Left ventricle myocardium inferior (tissue), 1 donor: ENCODE measurements at regions not wholly inside any gene's neighbourhood (a gene's known extent, or its start where the extent isn't known, plus 50 kb on each side); places are given as distances from the start of the nearest gene placed in this dataset.

Experiments
- DNase-seq: peaks from one replicate; pipeline ENCODE4 v3.0.0-alpha.2; 2020
- H3K27ac ChIP-seq: fragments of 200-600 bp; replicated peaks from 2 replicates; pipeline ENCODE4 v1.8.0; 2021
- H3K27me3 ChIP-seq: fragments of 200-600 bp; 2 replicates; pipeline ENCODE4 v1.8.0; 2021; ENCODE audit warnings: low read depth
- H3K36me3 ChIP-seq: fragments of 200-600 bp; 2 replicates; pipeline ENCODE4 v1.8.0; 2021
- H3K4me1 ChIP-seq: fragments of 200-600 bp; 2 replicates; pipeline ENCODE4 v1.8.0; 2021
- H3K4me3 ChIP-seq: fragments of 200-600 bp; 2 replicates; pipeline ENCODE4 v1.8.0; 2021; ENCODE audit warnings: mild to moderate bottlenecking, moderate library complexity
- H3K9me3 ChIP-seq: fragments of 200-600 bp; replicated peaks from 2 replicates; pipeline ENCODE4 v1.8.0; 2021
- intact Hi-C: fragments of 100-400 bp; cut with micrococcal nuclease; formaldehyde crosslinking; loops from one replicate; pipeline ENCODE4 v1.11.0; 2022
- TF ChIP-seq, protein P1 (sequence below): fragments of 200-600 bp; IDR thresholded peaks from 2 replicates; pipeline ENCODE4 v1.8.0; 2021; ENCODE audit warnings: antibody characterized with exemption, mild to moderate bottlenecking, borderline replicate concordance
- donor health status: DM: no; HTN: yes; CAD: no; lungs with severe emphysema.

DNA sequence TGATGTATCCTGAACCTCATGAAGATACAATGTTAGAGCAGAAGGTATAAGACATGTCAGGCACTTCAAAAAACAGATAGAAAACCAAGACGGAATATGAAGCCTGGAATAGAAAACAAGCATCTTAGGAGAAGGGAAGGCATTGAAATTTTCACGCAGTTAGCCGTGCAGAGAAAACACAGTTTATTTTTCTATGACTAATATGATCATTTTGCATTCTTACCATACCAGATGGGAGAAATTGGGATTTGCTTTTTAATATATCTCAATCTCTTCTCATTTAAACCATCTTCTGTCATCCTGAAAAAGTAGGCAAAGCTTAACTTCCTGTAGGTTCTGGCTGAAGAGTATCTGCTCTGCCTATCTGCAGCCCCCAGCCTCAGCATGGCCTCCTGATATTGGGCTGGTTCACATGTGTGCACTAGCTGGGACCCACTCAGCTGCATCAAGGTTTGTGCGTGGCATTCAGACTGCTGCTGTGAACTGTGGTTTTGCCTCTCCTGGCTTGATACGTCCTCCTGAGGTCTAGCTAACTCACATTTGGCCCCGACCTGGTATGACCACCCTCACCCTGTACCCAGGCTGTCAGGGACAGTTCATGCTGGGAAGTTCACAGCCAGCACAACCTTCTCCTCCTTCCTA lies 392.5 kb upstream of the SASH1 start:
- Histone ChIP-seq H3K4me1 (no peaks in the 10 kb centered on the region), H3K36me3 (no peaks in the 10 kb centered on the region), H3K27me3 (no peaks in the 10 kb centered on the region), H3K27ac (no peak overlapping the region), H3K4me3 (no peak overlapping the region), H3K9me3 (peaks cover under 1% of the 10 kb centered on the region)
- TF ChIP-seq, protein P1, sequence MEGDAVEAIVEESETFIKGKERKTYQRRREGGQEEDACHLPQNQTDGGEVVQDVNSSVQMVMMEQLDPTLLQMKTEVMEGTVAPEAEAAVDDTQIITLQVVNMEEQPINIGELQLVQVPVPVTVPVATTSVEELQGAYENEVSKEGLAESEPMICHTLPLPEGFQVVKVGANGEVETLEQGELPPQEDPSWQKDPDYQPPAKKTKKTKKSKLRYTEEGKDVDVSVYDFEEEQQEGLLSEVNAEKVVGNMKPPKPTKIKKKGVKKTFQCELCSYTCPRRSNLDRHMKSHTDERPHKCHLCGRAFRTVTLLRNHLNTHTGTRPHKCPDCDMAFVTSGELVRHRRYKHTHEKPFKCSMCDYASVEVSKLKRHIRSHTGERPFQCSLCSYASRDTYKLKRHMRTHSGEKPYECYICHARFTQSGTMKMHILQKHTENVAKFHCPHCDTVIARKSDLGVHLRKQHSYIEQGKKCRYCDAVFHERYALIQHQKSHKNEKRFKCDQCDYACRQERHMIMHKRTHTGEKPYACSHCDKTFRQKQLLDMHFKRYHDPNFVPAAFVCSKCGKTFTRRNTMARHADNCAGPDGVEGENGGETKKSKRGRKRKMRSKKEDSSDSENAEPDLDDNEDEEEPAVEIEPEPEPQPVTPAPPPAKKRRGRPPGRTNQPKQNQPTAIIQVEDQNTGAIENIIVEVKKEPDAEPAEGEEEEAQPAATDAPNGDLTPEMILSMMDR, result no peak
- intact Hi-C loops, result no loop called here
- no peak for DNase-seq

- intact Hi-C loops, result no loop called here
- peak; percentile 11 for DNase-seq
- no peaks in the 10 kb centered on the region for H3K4me1 ChIP-seq
- H3K4me3 ChIP-seq, result no peak overlapping the region
- TF ChIP-seq, protein P1, result no peak
- H3K27ac ChIP-seq, result no peak overlapping the region
- no peaks in the 10 kb centered on the region for H3K9me3 ChIP-seq
- H3K27me3 ChIP-seq, result no peaks in the 10 kb centered on the region
- no peaks in the 10 kb centered on the region for H3K36me3 ChIP-seq
These were observed 392.0 kb upstream of the SASH1 start for GRCh38 chr6:147950623-147950987.

DNA sequence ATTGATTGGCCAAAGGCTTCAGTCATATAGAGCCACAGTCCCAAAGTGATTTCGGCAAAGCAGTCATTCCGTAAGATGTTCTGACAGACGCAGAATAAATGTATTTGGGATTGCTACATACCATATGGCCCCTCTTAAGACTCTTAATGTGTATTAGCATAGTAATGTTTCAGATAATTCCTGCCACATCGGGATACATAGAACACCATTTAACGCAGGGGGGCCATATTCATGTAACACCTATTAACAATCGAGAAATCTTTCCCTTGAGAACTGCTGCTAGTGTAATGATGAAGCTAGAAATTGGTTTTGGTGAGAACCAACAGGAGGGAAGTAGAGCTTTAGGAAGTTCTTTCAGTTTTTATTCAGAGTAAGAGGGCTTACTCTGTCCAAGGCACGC lies 390.9 kb upstream of the SASH1 start:
- TF ChIP-seq, protein P1, result no peak
- no peaks in the 10 kb centered on the region for H3K36me3 ChIP-seq
- no peaks in the 10 kb centered on the region for H3K27me3 ChIP-seq
- H3K4me1 ChIP-seq, result no peaks in the 10 kb centered on the region
- no peak for DNase-seq
- H3K4me3 ChIP-seq, result no peak overlapping the region
- no peaks in the 10 kb centered on the region for H3K9me3 ChIP-seq
- intact Hi-C loops, result no loop called here
- no peak overlapping the region for H3K27ac ChIP-seq

- no peaks in the 10 kb centered on the region for H3K4me1 ChIP-seq
- no peaks in the 10 kb centered on the region for H3K27me3 ChIP-seq
- no peak overlapping the region for H3K4me3 ChIP-seq
- no peaks in the 10 kb centered on the region for H3K9me3 ChIP-seq
- no peak overlapping the region for H3K27ac ChIP-seq
- intact Hi-C loops, result no loop called here
- H3K36me3 ChIP-seq, result no peaks in the 10 kb centered on the region
- no peak for DNase-seq
- TF ChIP-seq, protein P1, result no peak
These were observed 387.7 kb upstream of the SASH1 start for GRCh38 chr6:147954938-147955337.

- TF ChIP-seq, protein P1, result no peak
These were observed 384.0 kb upstream of the SASH1 start for GRCh38 chr6:147958683-147959082.

More at GRCh38 chr6:147958683-147959082, 384.0 kb upstream of the SASH1 start:
- no peaks in the 10 kb centered on the region for H3K4me1 ChIP-seq
- intact Hi-C loops, result no loop called here
- DNase-seq, result no peak
- no peaks in the 10 kb centered on the region for H3K36me3 ChIP-seq
- no peaks in the 10 kb centered on the region for H3K9me3 ChIP-seq
- no peaks in the 10 kb centered on the region for H3K27me3 ChIP-seq
- H3K4me3 ChIP-seq, result no peak overlapping the region
- H3K27ac ChIP-seq, result no peak overlapping the region
